H1 (cell line): ENCODE measurements at regions not wholly inside any gene's neighbourhood (a gene's known extent, or its start where the extent isn't known, plus 50 kb on each side); places are given as distances from the start of the nearest gene placed in this dataset.

ENCODE experiments used
- CTCF ChIA-PET: fragments of 300-600 bp; sonication (Branson Sonifier 250); formaldehyde crosslinking; loops from one replicate; lab custom pipeline; 2021; ENCODE audit not compliant: partially characterized antibody; lab: Charles Lee
- POLR2A ChIA-PET: fragments of 300-600 bp; sonication (Branson Sonifier 250); formaldehyde crosslinking; loops from one replicate; lab custom pipeline; 2021; ENCODE audit warnings: inconsistent platforms; ENCODE audit not compliant: partially characterized antibody; lab: Charles Lee
- DNase-seq, 2 experiments: peaks; one replicate each; pipeline versions ENCODE4 v3.0.0 to v3.0.0-alpha.2; 2010 to 2022; ENCODE audit warnings: low spot score in 2 of 2, low read depth in 1 of 2, mixed read lengths in 1 of 2
- FAIRE-seq: peaks from 2 replicates; lab custom pipeline; 2011; peaks lifted over from hg19 to GRCh38; lab: Jason Lieb, UNC
- H2AFZ ChIP-seq: 2 replicates; pipeline ENCODE4 v1.8.1; 2012; ENCODE audit warnings: low read length, inconsistent platforms
- H2AK5ac ChIP-seq: 2 replicates; pipeline ENCODE4 v1.6.1; 2013; ENCODE audit warnings: low read depth, low read length
- H2BK120ac ChIP-seq: replicated peaks from 2 replicates; pipeline ENCODE3; 2013; ENCODE audit warnings: low read depth, low read length, inconsistent platforms
- H2BK12ac ChIP-seq: 2 replicates; pipeline ENCODE4 v1.6.1; 2013; ENCODE audit warnings: low read depth, low read length
- H2BK15ac ChIP-seq: 2 replicates; pipeline ENCODE4 v1.6.1; 2013; ENCODE audit warnings: low read length
- H2BK20ac ChIP-seq: 2 replicates; pipeline ENCODE4 v1.6.1; 2013; ENCODE audit warnings: low read length
- H2BK5ac ChIP-seq: 2 replicates; pipeline ENCODE4 v1.6.1; 2013; ENCODE audit warnings: low read depth, low read length
- H3K14ac ChIP-seq: 2 replicates; pipeline ENCODE4 v1.6.1; 2013; ENCODE audit warnings: inconsistent platforms; ENCODE audit not compliant: insufficient read length
- H3K18ac ChIP-seq: 2 replicates; pipeline ENCODE4 v1.6.1; 2013; ENCODE audit warnings: low read length; ENCODE audit errors: extremely low read depth
- H3K23ac ChIP-seq: 2 replicates; pipeline ENCODE4 v1.6.1; 2013; ENCODE audit warnings: inconsistent platforms; ENCODE audit not compliant: insufficient read length
- H3K23me2 ChIP-seq: 2 replicates; pipeline ENCODE4 v1.6.1; 2013; ENCODE audit warnings: low read depth, low read length
- H3K27ac ChIP-seq: 2 replicates; pipeline ENCODE4 v1.6.1; 2011; ENCODE audit warnings: low read depth, low read length, inconsistent platforms
- H3K27me3 ChIP-seq, 4 experiments: replicated peaks in 1 of 4; 1 replicate in 1 of 4; 2 replicates in 3 of 4; pipeline versions ENCODE4 v1.6.1 to v1.8.1; 2011 to 2013; ENCODE audit warnings: low read length in 3 of 4, mild to moderate bottlenecking in 3 of 4, inconsistent platforms in 2 of 4, mixed read lengths in 2 of 4, moderate library complexity in 1 of 4; ENCODE audit not compliant: control insufficient read depth in 3 of 4, insufficient read depth in 3 of 4; ENCODE audit errors: extremely low read depth in 1 of 4
- H3K36me3 ChIP-seq, 4 experiments: 2 replicates each; pipeline versions ENCODE4 v1.6.1 to v1.8.1; 2011 to 2013; ENCODE audit warnings: mild to moderate bottlenecking in 4 of 4, low read length in 3 of 4, moderate library complexity in 2 of 4, control low read depth in 1 of 4, inconsistent platforms in 1 of 4; ENCODE audit not compliant: insufficient read depth in 4 of 4, control insufficient read depth in 2 of 4
- H3K4ac ChIP-seq: replicated peaks from 2 replicates; pipeline ENCODE3; 2013; ENCODE audit warnings: low read length, low read depth, mixed read lengths, inconsistent platforms; ENCODE audit not compliant: insufficient read length
- H3K4me1 ChIP-seq, 4 experiments: replicated peaks in 1 of 4; 1 replicate in 1 of 4; 2 replicates in 3 of 4; pipeline versions ENCODE4 v1.6.1 to v1.8.1; 2011 to 2013; ENCODE audit warnings: low read length in 3 of 4, inconsistent platforms in 2 of 4, mixed read lengths in 1 of 4; ENCODE audit not compliant: insufficient read depth in 4 of 4, control insufficient read depth in 3 of 4
- H3K4me2 ChIP-seq, 2 experiments: 2 replicates each; pipeline versions ENCODE4 v1.6.1 to v1.8.1; 2011 to 2013; ENCODE audit warnings: low read depth in 2 of 2, low read length in 2 of 2, control low read depth in 1 of 2, inconsistent platforms in 1 of 2, mild to moderate bottlenecking in 1 of 2; ENCODE audit not compliant: insufficient read depth in 1 of 2
- H3K4me3 ChIP-seq, 4 experiments: fragments of 200-600, 300-600 bp in 1 of 4; sonication (generic), shearing (Covaris generic), sonication (Bioruptor Twin) in 1 of 4; 2 replicates each; pipeline versions ENCODE4 v1.5.1 to v1.8.1; 2011 to 2016; ENCODE audit warnings: low read length in 4 of 4, low read depth in 3 of 4, control low read depth in 2 of 4, inconsistent platforms in 2 of 4, mild to moderate bottlenecking in 2 of 4, mixed read lengths in 1 of 4, moderate library complexity in 1 of 4; ENCODE audit not compliant: insufficient read depth in 2 of 4; ENCODE audit errors: extremely low read depth in 1 of 4
- H3K56ac ChIP-seq: replicated peaks from 2 replicates; pipeline ENCODE3; 2013; ENCODE audit warnings: low read depth, mild to moderate bottlenecking, mixed read lengths, low read length, inconsistent platforms; ENCODE audit not compliant: insufficient read length
- H3K79me1 ChIP-seq: 2 replicates; pipeline ENCODE4 v1.6.1; 2013; ENCODE audit warnings: low read depth, low read length, control low read depth
- H3K79me2 ChIP-seq, 2 experiments: 2 replicates each; pipeline versions ENCODE4 v1.6.1 to v1.8.1; 2012 to 2013; ENCODE audit warnings: low read length in 2 of 2, mild to moderate bottlenecking in 2 of 2, inconsistent platforms in 1 of 2; ENCODE audit not compliant: insufficient read depth in 2 of 2, control insufficient read depth in 1 of 2
- H3K9ac ChIP-seq, 4 experiments: replicated peaks in 1 of 4; 1 replicate in 1 of 4; 2 replicates in 3 of 4; pipeline versions ENCODE4 v1.6.1 to v1.8.1; 2011 to 2013; ENCODE audit warnings: low read depth in 3 of 4, low read length in 3 of 4, control low read depth in 2 of 4, mild to moderate bottlenecking in 2 of 4, moderate library complexity in 2 of 4, inconsistent platforms in 1 of 4; ENCODE audit errors: extremely low read depth in 1 of 4
- H3K9me3 ChIP-seq, 2 experiments: 2 replicates each; pipeline versions ENCODE4 v1.6.1 to v1.8.1; 2012 to 2013; ENCODE audit warnings: mild to moderate bottlenecking in 2 of 2, moderate library complexity in 2 of 2, control low read depth in 1 of 2, inconsistent platforms in 1 of 2, low read depth in 1 of 2, low read length in 1 of 2, mixed read lengths in 1 of 2; ENCODE audit not compliant: insufficient read depth in 2 of 2
- H4K20me1 ChIP-seq, 2 experiments: replicated peaks in 1 of 2; 2 replicates each; pipeline versions ENCODE3 to v1.8.1; 2011 to 2013; ENCODE audit warnings: inconsistent platforms in 2 of 2, low read length in 2 of 2, mild to moderate bottlenecking in 1 of 2; ENCODE audit not compliant: insufficient read depth in 2 of 2, control insufficient read depth in 1 of 2
- H4K5ac ChIP-seq: 2 replicates; pipeline ENCODE4 v1.6.1; 2013; ENCODE audit warnings: low read length, low read depth, mixed read lengths, inconsistent platforms; ENCODE audit not compliant: insufficient read length
- H4K8ac ChIP-seq: 2 replicates; pipeline ENCODE4 v1.8.0; 2013; ENCODE audit warnings: mild to moderate bottlenecking, moderate library complexity, low read length, inconsistent platforms; ENCODE audit not compliant: insufficient read depth; ENCODE audit errors: extremely low read depth
- H4K91ac ChIP-seq: replicated peaks from 2 replicates; pipeline ENCODE3; 2013; ENCODE audit warnings: low read length, mixed read lengths, inconsistent platforms; ENCODE audit not compliant: insufficient read length
- CHD1 ChIP-seq: IDR thresholded peaks from 2 replicates; pipeline ENCODE4 v1.6.1; 2012; ENCODE audit warnings: low read depth, low read length, improper control_type of control experiment
- EGR1 ChIP-seq: IDR thresholded peaks from 2 replicates; pipeline ENCODE4 v1.6.1; 2011; ENCODE audit warnings: low read depth, low read length, borderline replicate concordance
- JUND ChIP-seq: IDR thresholded peaks from 2 replicates; pipeline ENCODE4 v1.6.1; 2011; ENCODE audit warnings: mild to moderate bottlenecking, improper control_type of control experiment, low read length
- KDM4A ChIP-seq: IDR thresholded peaks from one replicate; pipeline ENCODE4 v1.7.1; 2012; ENCODE audit warnings: low read depth, mild to moderate bottlenecking, moderate library complexity, low read length, inconsistent platforms; ENCODE audit not compliant: severe bottlenecking
- POLR2A ChIP-seq, 2 experiments: IDR thresholded peaks; 1 replicate in 1 of 2; 2 replicates in 1 of 2; pipeline ENCODE4 v1.6.1; 2011; ENCODE audit warnings: low read depth in 2 of 2, low read length in 2 of 2, mild to moderate bottlenecking in 2 of 2; ENCODE audit errors: control extremely low read depth in 1 of 2
- POLR2AphosphoS5 ChIP-seq: IDR thresholded peaks from 2 replicates; pipeline ENCODE4 v1.6.1; 2011; ENCODE audit warnings: low read depth, low read length
- POU5F1 ChIP-seq: IDR thresholded peaks from 2 replicates; pipeline ENCODE4 v1.6.1; 2011; ENCODE audit warnings: low read depth, mild to moderate bottlenecking, low read length, moderate library complexity
- SP4 ChIP-seq: IDR thresholded peaks from 2 replicates; pipeline ENCODE4 v1.6.1; 2012; ENCODE audit warnings: low read length, inconsistent platforms
- TAF7 ChIP-seq: optimal IDR thresholded peaks from 2 replicates; pipeline ENCODE3; 2011; ENCODE audit warnings: low read depth, mild to moderate bottlenecking, inconsistent platforms, low read length, moderate library complexity, borderline replicate concordance
- WGBS, 2 experiments: shearing (Covaris generic) in 1 of 2; methylation state at CpG; one replicate each; pipeline versions ENCODE4 v1.1.6 to v1.1.7; 2013 to 2015; ENCODE audit warnings: low lambda C conversion rate in 2 of 2, mixed read lengths in 2 of 2, inconsistent platforms in 1 of 2, low coverage in 1 of 2, missing lambda C conversion rate in 1 of 2; ENCODE audit not compliant: insufficient replicate concordance in 2 of 2, insufficient coverage in 1 of 2, insufficient read length in 1 of 2; ENCODE audit errors: extremely low coverage in 1 of 2, missing lambda C conversion rate in 1 of 2; 5-methylcytosine and 5-hydroxymethylcytosine counted together

- Histone ChIP-seq H3K18ac (no peak overlapping the region), H4K8ac (no peak overlapping the region), H2BK12ac (no peak overlapping the region), H2BK120ac (no peak overlapping the region), H2AFZ (no peak overlapping the region), H3K23ac (no peak overlapping the region), H3K4ac (no peak overlapping the region), H3K9ac (no peak overlapping the region), H3K56ac (no peak overlapping the region), H3K9me3 (no peaks in the 10 kb centered on the region), H4K91ac (no peak overlapping the region), H3K27me3 (no peaks in the 10 kb centered on the region), H3K79me2 (no peaks in the 10 kb centered on the region), H2BK20ac (no peak overlapping the region), H4K20me1 (no peaks in the 10 kb centered on the region), H3K14ac (no peak overlapping the region), H3K4me3 (no peak overlapping the region), H3K27ac (no peak overlapping the region), H2AK5ac (no peak overlapping the region), H3K36me3 (no peaks in the 10 kb centered on the region), H2BK15ac (no peak overlapping the region), H4K5ac (no peak overlapping the region), H3K23me2 (no peaks in the 10 kb centered on the region), H3K4me2 (no peak overlapping the region), H3K79me1 (no peaks in the 10 kb centered on the region), H2BK5ac (no peak overlapping the region), H3K4me1 (no peaks in the 10 kb centered on the region)
- ChIA-PET CTCF (no interaction called here), POLR2A (no interaction called here)
- DNase-seq = no peak
- FAIRE-seq = no peak
- TF ChIP-seq POLR2A (IDR thresholded peaks at IDR 0.05; ENCODE audit: control extremely low read depth in 1 of 2, low read depth in 2 of 2, low read length in 2 of 2) (no peak), POLR2AphosphoS5 (no peak), TAF7 (no peak), EGR1 (no peak), JUND (no peak), CHD1 (no peak), KDM4A (no peak), SP4 (no peak), POU5F1 (no peak)
- WGBS, 2 experiments = 81% methylated on average over 8 of the region's 8 CpGs; no CpG with 5 or more reads in 1 of the 2 experiments
Observed at GRCh38 chr14:34168656-34169055, 217.8 kb upstream of the EGLN3 start.
